Inflammatory macrophage treated with lipopolysaccharide for 1 hour (primary cell): ENCODE measurements at regions not wholly inside any gene's neighbourhood (a gene's known extent, or its start where the extent isn't known, plus 50 kb on each side); places are given as distances from the start of the nearest gene placed in this dataset.

Source experiments
- DNase-seq, 2 donors: peaks; one replicate each; pipeline ENCODE4 v3.0.0-alpha.2; 2020 to 2022

GRCh38 chr12:46569826-46570439 lies 197.4 kb upstream of the SLC38A2 start:
- DNase-seq: no peak

DNA sequence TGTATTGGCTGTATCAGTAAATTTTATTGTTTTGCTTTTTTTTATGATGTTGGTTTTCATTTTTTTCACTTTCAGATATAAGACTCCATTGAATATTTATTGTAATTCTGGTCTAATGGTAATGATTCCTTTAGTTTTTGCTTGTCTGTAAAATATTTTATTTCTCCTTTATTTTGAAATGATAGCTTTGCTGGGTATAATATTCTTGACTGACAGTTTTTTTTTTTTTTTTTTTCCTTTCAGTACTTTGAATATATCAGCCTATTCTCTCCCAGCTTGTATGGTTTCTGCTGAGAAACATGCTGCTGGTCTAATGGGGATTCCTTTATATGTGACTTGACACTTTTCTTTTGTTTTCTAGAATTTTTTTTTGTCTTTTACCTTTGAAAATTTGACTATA lies 195.1 kb upstream of the SLC38A2 start:
- no peak for DNase-seq

GRCh38 chr12:46562625-46563225 lies 190.2 kb upstream of the SLC38A2 start:
- peak; percentile 50 to 64 for DNase-seq

- DNase-seq: peak; percentile 51 to 54
Measured at GRCh38 chr12:46561769-46562624, 189.4 kb upstream of the SLC38A2 start.

DNA sequence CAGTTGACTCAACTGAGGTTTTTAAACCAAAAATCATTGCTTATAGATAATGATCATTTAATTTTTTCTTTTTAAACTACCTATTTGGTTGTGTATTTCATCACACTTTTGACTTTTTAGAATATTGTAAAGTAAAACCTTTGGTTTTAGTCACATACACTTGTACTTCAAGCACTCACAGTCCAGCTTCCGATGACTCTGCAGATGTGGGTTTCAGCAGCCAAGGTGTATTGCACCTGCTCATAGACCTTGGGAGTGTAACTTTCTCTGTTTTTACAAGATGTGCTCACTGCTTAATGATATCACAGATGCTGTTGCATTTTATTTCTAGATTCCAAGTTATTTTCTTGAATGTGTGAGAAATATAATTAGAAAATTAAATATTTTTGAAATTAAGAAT lies 188.3 kb upstream of the SLC38A2 start:
- no peak for DNase-seq

GRCh38 chr12:46560089-46560488 lies 187.5 kb upstream of the SLC38A2 start:
- no peak for DNase-seq

- DNase-seq: no peak
Measured at GRCh38 chr12:46559311-46559710, 186.7 kb upstream of the SLC38A2 start.

DNA sequence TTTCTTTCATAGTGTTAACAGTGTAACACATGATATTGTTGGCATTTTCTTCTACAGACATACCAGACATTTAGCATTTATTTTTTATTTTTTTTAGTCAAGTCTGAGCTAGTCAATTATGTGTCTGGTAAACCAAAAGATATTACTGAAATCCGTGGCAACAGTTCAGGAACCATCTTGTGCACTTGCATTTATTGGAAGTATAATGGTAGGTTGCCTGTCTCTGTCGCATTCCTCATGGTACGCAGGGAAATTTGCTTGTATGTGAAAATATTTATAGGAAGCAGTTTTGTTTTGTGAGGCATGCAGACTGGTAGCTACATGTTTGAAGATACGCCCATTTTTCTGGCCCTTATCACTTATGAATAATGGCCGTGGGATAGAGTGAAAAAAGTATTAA lies 186.1 kb upstream of the SLC38A2 start:
- no peak for DNase-seq

DNA sequence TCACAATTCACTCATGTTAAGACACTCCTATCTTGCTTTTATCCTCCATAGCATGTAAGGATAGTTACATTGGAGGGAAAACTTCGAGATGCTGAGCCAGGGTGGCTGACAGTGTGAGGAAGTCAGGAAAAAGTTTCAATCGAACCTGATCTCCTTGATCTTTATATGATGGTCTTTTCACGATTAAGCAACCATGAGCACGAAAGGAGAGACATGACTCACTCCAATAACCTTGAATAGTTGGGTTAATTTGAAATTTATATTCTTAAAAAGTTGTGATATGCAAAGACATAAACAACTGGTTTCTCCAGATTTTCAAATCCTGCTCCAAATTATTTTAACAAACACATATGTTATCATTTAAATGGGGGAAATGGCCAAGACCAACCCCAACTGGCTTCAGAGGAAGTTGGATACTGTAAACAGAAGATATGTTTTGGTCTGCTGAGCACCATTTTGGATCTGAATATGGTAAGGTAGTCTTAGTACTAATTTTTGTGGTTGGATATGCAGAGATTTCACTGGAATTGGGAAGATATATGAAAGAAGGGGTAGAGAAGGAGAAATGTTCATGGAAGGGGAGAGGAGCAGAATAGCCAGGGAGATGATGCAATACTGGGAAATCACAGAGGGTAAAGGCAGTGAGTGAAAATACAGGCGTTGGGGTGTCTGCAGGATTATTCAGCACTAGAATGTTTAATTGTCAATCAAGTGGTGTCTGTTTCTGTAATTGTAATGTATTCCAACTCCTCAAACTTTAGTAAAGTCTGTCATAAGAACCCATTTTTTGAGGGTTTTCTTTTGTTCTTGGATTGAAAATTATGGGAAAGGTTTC lies 185.2 kb upstream of the SLC38A2 start:
- DNase-seq: no peak

DNA sequence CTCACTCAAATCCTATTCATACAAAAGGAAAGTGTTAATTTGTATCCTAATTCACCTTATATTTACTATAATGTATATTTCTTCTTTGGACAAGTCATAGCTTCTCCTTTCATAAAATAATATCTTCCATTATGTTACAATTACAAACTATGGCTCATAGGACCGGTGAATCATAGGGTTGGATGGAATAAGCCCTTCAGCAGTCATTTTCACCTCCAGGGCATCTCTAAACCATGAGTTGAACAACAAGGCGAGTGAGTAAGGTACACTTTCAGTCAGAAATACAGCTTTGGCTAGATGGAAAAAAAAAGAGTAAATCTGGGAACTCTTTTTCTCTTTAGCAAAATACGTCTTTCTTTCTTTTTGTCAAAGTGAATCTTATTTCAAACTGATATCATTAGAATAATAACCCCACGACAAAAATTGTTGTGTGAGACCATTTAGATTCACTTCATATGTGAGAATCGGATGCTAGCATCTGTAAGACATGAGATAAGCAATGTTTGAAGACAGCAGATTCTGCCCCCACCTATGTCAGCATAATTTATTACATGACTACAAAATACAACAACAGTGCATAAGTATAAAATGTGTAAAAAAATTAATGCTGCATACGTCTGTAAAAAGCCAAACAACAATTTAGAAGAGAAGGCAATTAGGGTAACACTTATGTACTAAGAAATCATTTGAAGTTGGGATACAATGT lies 184.4 kb upstream of the SLC38A2 start:
- DNase-seq: no peak

GRCh38 chr12:46556105-46556559 lies 183.6 kb upstream of the SLC38A2 start:
- no peak for DNase-seq

GRCh38 chr12:46555406-46555852 lies 182.9 kb upstream of the SLC38A2 start:
- no peak for DNase-seq

- DNase-seq: no peak
Measured at GRCh38 chr12:46554460-46554859, 181.9 kb upstream of the SLC38A2 start.

- DNase-seq: no peak
Measured at GRCh38 chr12:46553911-46554310, 181.3 kb upstream of the SLC38A2 start.

- no peak for DNase-seq
Measured at GRCh38 chr12:46553266-46553665, 180.7 kb upstream of the SLC38A2 start.

- no peak for DNase-seq
Measured at GRCh38 chr12:46550266-46550879, 177.8 kb upstream of the SLC38A2 start.

- peak; percentile 49 to 70 for DNase-seq
Measured at GRCh38 chr12:46549527-46550265, 177.1 kb upstream of the SLC38A2 start.

DNA sequence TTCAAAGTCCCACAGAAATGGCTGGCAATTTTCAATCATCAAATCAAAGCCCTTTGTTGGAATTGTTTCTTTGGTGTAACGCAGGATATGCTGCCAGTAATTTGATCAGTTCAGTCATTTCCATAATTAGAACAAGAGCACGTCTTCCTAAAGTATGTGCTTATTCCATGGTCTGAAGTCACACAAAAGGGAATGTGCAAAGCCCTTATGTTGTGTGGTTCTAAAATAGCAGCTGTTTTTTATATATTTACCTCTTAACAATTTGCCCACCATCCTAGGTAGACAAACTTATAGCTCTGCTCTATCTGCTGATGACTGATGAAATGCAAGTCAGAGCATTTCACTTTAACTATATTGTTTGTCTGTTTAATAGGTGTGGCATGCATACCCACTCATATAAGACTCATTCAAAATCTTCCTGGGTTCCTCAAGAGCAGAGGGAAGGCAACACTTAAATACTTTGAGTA lies 176.1 kb upstream of the SLC38A2 start:
- no peak for DNase-seq

DNA sequence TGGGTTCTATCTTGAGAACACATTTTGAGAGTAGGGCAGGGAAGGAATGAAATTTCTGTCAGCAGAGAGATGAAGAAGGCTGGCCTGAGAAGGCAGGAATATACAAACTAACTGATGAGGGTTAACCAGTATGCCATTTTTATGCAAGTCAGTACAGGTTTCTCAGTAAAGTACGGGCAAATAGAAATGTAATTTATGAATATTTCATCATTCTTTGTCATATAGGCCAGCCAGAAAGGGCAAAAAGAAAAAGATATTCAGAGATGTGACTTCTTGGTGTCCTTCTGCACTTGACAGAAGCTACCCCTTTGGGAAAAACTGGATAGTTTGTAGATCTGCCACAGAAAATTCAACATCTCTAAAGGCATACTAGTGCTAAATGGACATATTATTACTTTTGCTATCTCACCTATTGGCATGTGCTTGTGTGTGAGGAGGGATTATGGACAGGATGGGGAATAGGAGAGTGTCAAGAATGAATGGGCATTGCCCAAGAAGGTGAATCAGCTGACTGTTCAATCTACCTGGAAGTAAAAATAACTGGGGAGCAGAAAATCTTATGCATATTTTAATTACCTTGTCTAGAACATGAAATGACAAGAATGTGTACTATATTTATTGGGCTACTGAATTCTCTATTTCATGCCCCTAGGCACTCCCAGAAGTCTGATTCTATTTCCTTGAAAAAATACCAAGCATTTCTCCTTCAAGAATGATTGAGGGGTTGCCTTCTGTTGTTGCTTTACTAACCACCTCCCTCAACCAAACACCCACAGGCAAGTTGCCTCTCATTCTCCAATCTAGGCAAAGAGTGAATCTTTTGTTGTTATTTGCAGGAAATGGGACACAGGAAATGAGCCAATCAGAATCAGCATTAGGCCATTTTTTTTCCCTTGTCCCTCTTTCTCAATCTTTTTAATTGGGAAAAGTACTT lies 175.1 kb upstream of the SLC38A2 start:
- no peak for DNase-seq
